ENCODE measurements at regions not wholly inside any gene's neighbourhood (a gene's known extent, or its start where the extent isn't known, plus 50 kb on each side); places are given as distances from the start of the nearest gene placed in this dataset.
A peak's percentile ranks its signal among the peaks of the same experiment; 100 is the strongest.

DNA sequence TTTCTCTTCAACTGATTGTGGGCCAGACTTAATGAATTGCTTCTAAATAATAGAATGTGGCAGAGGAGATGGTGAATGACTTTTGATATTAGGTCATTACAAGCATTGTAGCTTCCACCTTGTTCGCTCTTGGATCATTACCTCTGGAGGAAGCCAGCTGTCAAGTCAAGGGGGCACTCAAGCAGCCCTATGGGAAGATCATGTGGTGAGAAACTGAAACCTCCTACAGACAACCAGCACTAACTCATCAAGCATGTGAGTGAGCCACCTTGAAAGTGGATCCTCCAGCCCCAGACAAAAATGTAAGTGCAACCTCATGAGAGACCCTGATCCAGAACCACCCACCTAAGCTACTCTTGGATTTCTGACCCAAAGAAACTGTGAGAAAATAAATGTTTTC lies 109.8 kb upstream of the TBC1D5 start:
- DNase-seq (ENCODE audit: low spot score in 2 of 2): no peak
- no peak for FAIRE-seq

DNA sequence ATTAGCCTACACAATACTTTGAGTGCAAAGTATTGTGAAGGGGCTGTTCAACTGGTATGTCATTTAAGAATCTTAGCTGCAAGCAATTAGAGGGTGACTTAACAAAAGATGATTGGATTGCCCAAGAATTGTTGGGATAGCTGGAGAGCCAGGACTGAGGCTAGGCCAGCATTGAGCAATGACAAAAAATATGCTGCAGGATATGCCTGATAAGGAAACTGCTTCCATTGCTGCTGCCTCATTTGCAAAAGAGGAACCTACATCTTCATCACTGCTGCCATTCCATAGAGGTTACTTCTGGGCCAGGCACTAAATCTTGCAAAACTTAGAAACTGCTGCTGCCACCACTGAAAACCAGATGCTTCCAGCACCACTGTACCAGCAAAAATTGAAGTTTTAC lies 108.0 kb upstream of the TBC1D5 start:
- FAIRE-seq (no peak), DNase-seq (ENCODE audit: low spot score in 2 of 2) (no peak)

DNA sequence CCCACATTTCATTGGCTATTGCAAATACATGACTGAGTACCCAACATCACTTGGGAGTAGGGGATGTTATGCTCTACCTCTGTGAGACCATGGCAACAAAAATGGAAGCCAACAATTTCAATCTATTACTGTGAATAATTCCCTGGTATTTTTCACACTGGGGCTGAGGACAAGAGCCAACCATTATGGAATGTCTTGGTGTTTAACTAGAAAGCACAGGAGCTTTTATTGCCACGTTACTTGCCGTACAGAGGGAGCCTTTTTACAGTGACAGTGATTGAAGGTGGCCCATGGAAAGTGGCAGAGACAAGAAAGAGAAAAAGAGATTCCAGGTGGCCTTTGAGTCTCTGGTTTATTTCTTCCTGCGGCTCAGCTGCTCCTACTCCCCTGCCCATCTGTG lies 105.7 kb upstream of the TBC1D5 start:
- FAIRE-seq (no peak), DNase-seq (ENCODE audit: low spot score in 2 of 2) (no peak)

DNA sequence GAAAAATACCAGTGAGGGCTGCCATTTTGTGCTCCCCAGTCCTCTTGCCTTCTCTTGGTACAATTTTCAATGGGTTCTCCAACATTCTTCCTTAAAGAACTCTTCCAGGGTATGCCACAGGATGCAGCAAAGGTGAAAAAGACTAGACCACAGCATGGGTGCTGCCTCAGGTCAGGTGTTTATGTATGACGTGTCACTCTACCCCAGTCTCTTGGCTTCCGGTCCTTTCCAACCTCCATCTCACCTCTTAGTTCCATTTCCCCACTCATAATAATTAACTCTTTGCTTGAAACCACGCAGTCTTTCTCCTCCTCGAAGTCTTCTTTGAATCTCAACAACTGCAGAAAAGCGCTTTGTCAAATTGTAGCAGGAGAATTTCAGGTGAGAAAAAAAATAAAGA lies 104.7 kb upstream of the TBC1D5 start:
- FAIRE-seq (no peak), DNase-seq (ENCODE audit: low spot score in 2 of 2) (no peak)

DNA sequence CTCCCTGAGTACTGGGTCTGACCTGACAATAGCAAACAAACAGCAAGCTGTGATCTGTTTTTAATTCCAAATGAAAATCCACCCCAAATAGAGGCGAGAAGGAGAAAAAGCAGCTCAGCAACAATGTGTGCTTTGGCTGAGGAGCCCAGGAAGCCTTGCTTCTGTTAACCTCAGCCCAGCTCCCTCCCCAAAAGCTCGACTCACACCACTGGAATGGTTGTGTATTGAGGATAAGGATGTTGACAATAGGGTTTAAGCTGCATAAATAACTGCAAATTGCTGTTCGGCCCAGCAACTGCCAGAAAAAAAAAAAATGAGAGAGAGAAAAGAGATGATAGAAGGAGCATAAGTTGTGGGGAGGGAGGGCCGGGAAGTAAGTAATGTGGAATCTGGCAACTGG lies 104.0 kb upstream of the TBC1D5 start:
- DNase-seq (ENCODE audit: low spot score in 2 of 2) (no peak), FAIRE-seq (no peak)

DNA sequence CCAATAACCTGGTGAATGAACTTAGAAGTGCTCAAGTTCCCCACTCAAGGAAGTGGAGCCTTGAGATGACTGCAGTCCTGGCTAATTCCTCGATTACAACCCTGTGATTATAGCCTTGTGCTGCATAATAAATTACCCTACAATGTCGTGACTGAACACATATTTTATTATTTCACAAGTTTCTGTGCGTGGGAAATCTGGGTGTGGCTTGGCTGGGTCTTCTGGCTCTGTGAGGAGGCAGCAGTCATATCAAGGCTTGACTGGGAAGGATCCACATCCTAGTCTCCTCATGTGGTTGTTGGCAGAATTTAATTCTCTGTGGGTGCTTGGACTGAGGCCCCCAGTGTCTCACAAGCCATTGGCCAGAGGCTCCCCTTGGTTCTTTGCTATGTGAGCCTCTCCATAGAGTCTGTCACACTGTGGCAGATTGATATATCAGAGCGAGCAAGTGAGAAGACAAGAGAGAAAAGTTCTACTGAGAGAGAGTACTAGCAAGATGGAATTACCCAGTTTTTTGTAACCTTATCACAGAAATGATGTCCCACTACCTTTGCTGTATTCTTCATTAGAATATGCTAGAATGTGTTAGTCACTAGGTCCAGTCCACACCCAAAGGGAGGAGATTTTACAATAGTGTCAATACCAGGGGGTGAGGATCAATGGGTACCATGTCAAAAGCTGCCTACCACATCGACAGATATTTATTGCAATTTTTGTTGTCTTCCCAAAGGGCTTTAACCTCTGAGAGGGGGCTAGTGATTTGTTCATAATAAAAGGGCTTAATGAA lies 102.8 kb upstream of the TBC1D5 start:
- FAIRE-seq: no peak

DNA sequence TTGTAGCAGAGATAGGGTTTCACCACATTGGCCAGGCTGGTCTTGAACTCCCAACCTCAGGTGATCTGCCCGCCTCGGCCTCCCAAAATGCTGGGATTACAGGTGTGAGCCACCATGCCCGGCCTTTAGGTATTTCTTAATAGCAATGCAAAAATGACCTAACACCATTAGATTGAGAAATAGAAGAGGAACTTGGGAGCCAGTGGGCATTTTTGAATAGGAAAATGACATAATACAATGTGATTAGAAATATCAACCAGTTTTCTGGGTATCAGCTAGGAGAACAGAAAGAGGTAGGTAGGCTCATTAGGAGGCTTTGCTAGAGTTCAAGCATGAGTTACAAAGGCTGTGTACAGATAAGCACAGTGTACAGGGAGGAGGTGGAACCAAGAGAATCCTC lies 101.8 kb upstream of the TBC1D5 start:
- DNase-seq (ENCODE audit: low spot score in 2 of 2) (no peak), FAIRE-seq (no peak)

More for the DNA sequence above, 102.8 kb upstream of the TBC1D5 start:
- no peak for DNase-seq (ENCODE audit: low spot score in 2 of 2)

DNA sequence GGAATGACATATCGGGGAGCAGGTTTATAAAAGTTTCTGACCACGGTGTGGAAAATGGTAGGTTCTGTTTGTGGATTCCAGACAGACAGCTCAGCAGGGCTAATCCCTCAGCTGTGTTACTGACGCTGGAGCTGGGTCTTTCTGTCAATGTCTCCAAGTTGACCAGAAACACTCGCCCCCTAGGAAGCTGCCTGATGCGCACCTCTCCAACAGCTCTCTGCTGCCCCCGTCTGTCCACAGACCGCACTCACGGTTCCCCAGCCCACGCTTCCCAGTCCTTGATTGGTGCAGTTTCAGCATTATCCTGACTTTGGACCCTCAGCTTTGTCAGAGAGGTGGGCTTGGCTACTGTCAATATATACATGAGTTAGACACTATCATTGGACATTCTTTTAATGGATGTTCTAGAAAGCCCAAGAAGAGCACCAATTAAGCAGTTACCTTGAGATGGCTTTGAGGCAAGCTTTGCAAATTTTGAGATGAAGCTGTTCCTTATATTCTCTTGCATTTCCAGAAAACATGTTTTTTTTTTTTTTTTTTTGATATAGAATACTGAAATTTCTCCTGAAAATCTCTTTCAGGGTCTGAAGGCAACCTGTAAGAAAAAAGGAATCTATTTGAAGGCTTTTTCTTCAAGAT lies 98.9 kb upstream of the TBC1D5 start:
- FAIRE-seq (no peak), DNase-seq (ENCODE audit: low spot score in 2 of 2) (peak in 1 of 2 donors; percentile 27)

DNA sequence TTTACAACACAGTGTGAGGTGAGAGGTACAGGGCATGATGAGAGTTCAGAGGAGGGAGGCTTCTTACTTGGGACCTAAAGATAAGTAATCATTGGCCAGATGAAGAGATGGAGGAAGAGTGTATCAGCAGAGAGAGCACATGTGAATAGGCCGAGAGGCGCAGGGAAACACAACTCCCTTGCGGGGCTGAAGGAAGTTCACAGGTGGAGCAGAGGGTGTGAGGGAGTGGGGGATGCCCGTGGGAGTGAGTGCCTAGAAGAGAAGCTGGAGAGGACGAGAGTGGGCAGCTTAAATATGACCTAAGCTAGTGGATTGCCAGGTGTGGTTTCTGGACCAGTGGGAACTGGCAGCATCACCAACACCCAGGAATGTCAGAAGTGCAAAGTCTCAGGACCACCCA lies 98.2 kb upstream of the TBC1D5 start:
- no peak for DNase-seq (ENCODE audit: low spot score in 2 of 2)
- FAIRE-seq: no peak

DNA sequence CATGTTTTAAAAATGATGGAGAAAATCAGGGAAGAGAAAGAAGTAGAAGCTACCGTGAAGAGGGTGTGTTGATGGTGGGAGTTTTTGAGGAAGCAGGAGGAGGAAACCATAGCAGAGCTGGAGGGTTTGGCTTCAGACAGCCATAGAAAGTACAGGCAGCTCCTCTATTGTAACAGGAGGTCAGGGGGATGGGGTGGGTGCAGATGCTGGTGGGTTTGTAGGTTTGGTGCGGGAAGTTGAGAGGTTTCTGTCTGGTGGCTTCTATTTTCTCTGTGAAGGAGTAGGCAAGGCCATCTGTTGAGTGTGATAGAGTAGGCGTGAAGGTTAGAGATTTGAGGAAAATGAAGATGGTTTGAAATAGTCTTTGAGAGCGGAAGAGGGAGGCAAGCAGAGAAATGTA lies 97.7 kb upstream of the TBC1D5 start:
- no peak for FAIRE-seq
- DNase-seq (ENCODE audit: low spot score in 2 of 2): no peak

DNA sequence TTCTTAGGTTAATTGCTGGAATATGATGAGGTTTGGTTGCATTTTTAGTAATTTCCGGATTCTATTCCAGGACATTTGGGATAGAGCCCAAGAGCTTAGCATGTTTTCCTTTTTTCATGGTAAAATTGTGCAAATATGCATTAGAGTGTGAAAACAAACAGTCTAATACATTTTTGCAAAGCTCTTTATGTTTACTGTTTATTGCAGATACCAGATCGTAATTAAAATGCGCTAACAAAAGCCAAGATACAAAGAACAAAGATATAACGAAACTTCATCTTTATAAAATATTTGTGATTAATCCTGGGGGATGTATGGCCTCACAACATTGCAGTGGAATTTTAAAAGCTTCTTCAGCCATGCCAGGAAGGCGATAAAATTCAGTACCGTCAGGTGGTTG lies 94.5 kb upstream of the TBC1D5 start:
- FAIRE-seq: no peak
- no peak for DNase-seq (ENCODE audit: low spot score in 2 of 2)

DNA sequence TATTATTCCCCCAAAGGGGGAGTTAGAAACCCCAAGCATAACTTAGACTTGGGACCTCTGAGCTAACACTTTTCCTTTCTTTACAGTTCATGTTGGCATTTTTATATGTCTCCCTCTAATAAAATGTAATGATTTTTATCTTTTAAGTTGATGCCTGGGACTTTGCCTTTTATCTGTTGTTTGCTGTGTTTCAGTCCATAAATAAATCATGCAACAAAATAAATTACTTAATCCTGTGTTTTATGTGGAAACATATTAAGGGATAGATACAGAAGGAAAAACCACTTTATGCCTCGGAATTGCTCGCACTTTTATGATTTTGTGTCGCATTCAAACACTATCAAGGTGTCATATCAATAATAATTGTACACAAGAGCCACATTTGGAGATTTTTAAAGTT lies 93.7 kb upstream of the TBC1D5 start:
- no peak for DNase-seq (ENCODE audit: low spot score in 2 of 2)
- FAIRE-seq: no peak

DNA sequence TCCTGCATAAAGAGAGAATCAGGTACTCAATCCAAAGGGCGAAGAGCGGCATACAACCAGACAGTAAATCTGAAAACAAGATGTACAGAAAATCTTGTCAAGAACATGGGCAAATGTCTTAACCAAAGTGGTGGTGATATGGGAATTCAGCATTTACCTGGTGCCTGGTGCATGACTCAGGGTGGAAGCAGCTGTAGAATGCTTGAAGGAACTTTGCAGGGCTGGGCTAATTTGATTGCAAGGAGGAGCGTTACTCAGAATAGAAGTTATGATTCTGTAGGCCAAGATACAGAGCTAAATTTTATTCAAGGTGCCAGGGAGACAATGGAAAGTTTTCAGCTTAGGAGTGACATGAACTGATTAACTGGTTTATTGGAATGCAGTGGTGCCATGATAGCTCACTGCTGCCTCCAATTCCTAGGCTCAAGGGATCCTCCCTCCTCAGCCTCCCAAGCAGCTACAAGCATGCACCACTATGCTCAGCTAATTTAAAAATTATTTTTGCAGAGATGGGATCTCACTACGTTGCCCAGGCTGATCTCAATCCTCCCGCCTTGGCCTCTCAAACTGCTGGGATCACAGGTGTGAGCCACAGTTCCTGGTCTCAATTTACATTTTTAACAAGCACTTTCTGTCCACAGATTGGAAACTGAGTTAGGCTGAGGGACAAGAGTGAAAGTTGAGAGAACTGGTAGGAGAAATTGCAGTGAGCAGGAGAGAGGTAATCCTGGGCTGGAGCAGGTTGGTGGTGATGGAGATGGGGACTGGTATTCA lies 91.5 kb upstream of the TBC1D5 start:
- FAIRE-seq (no peak), DNase-seq (ENCODE audit: low spot score in 2 of 2) (no peak)

DNA sequence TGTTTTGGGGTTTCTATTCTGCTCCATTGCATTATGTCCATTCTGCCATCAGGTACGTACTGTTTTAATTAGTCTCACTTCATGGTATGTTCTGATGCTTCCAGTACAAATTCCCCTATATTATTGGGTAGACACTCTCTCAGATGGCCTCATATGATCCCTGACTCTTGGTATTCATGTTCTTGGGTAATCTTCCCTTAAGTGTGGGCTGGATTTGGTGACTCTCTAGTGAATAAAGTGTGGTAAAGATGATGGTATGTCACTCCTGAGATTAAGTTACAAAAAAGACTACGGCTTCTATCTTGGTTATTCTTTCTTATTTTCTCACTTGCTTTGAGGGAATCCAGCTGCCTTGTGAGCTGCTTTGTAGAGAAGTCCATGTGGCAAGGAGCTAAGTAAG lies 89.6 kb upstream of the TBC1D5 start:
- no peak for DNase-seq (ENCODE audit: low spot score in 2 of 2)
- no peak for FAIRE-seq

DNA sequence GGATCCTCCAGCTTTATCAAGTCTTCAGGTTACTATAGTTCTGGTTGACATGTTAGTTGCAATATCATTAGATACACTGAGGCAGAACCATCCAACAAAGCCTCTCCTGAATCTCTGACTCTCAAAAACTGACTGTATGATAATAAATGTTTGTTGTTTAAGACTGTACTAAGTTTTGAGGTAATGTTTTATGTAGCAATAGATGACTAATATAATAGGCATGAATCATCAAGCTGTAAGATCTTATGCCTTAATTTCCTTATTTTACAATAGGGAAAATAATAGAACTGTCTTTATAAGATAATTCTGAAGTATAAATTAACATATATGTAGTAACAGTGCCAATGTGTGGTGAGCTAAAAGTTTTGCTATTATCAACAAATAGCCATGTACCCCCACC lies 88.9 kb upstream of the TBC1D5 start:
- DNase-seq (ENCODE audit: low spot score in 2 of 2) (no peak), FAIRE-seq (no peak)

DNA sequence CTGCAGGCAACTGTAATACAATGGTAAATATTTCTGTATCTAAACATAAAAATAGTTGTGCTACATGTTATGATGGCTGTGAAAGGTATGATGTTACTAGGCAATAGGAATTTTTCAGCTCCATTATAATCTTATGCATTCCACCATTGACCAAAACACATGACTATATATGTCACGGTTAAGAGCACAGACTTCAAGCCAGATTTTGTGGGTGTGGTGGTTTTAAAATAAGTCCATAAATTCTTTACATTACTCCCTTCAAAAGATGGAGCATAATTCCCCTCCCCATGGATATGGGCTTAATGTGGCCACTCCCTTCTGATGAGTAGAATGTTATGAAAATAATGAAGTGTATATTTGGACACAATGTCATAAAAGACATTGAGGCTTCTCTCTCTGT lies 88.4 kb upstream of the TBC1D5 start:
- FAIRE-seq (no peak), DNase-seq (ENCODE audit: low spot score in 2 of 2) (no peak)

DNA sequence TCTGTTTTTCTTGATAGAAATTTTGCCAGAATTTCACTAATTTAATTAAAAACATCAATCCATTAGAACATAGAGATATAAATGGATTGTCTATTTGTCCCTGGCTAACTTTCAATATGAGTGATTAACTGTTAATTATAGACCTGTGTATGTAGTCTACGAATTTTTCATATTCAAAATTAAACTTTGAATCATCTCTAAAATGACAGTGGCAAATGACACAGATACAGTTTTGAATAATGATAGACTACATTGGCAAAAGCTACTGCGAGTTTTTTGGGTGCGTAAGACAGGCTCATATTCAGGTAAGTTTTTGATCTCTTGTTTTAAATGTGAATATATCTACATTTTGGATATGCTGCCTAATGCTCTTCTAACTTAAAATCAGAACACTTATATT lies 86.0 kb upstream of the TBC1D5 start:
- FAIRE-seq (peak; percentile 8), DNase-seq (ENCODE audit: low spot score in 2 of 2) (no peak)

DNA sequence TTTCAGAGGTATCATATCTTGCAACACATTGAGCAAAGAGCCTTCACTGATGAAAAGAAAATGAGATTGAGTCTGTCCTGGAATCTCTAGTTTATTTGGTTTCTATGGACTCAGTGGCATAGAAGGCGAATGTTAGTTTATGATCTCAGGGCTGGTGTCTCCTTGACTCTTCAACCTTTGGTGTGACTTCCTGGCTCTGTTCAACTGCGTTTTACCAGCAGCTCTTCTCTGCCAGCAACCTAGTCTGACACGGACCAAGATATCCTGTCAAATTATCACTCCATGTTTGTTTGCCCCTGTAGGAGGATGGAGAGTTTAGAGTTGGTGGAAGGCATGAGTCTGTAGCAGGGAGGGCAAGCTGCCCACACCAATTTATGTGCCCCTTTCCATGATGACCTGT lies 82.9 kb upstream of the TBC1D5 start:
- FAIRE-seq: no peak

DNA sequence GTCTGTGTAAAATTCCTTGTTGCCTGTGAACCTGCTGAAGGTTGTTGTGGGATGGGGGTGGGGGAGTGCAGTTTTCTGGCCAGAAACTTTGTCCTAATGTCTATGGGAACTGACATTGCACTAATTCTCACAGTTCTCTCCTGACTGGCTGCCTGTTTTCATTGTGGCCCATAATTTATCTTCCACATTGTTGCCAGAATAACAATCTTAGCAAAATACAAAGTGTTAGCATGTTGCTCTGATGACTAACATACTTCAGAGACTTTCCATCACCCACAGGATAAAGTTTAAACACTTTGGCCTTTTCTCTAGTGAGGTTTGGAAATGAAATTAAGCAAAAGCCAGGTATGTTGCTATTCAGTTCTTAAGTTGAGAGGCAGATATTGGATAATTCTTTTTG lies 81.4 kb upstream of the TBC1D5 start:
- DNase-seq (ENCODE audit: low spot score in 2 of 2) (no peak), FAIRE-seq (no peak)

More for the DNA sequence above, 82.9 kb upstream of the TBC1D5 start:
- DNase-seq (ENCODE audit: low spot score in 2 of 2): no peak

DNA sequence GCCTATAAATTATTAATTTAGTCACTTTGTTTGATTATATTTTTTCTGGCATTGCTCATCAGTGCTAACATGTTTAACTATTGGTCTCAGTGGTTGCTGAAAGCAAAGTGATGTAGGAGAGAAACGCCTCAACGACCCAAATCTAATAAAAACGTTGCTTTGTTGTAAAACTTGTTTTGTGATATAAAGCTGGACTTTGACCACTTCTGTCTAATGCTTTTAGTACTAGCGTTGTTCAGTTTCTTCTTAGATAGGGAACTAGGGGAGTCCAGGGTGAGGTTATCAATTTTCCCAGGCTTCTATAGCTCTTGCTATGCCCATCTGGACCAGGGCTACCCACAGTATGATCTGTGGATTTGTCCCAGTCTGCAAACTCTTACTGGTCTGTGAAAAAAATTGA lies 80.6 kb upstream of the TBC1D5 start:
- DNase-seq (ENCODE audit: low spot score in 2 of 2) (no peak), FAIRE-seq (no peak)

DNA sequence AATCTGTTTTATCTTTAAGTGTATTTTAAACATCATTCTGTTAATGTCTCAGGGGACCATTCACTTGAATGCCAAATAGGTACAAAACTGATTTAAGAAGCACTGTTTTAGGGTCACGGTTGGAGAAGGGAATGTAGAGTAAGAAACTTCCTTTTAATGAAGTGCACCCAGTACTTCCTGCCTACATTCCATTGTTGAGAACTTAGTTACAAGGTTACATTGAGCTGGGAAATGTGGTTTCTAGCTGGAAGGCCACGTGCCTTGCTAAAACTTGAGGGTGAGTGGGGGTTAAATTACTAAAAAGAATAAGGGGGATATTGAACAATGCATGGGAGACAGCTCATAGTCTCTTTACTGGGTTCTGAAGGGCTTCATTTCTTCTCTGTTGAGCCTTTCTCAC lies 78.3 kb upstream of the TBC1D5 start:
- DNase-seq (ENCODE audit: low spot score in 2 of 2) (no peak), FAIRE-seq (no peak)

DNA sequence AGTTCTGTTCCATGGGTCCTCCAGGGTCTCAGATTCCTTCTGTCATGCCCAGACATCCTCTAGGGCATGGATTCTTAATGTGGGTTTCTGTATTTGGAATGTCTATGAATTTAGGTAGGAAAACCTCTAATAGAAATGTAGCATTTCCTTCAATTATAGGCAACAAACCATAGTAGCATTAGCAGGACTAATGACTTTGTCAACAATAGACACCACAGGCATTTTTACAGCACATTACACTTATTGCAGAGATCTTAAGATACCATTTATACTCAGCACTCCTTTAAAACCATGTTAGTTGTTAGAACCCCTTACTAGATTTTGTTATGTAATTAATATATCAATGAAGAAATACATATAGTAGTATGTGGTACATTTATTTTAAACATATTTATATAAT lies 77.8 kb upstream of the TBC1D5 start:
- no peak for FAIRE-seq
- no peak for DNase-seq (ENCODE audit: low spot score in 2 of 2)

Data from frontal cortex (tissue), 3 donors.